ENCODE measurements at regions not wholly inside any gene's neighbourhood (a gene's known extent, or its start where the extent isn't known, plus 50 kb on each side); places are given as distances from the start of the nearest gene placed in this dataset.
A peak's percentile ranks its signal among the peaks of the same experiment; 100 is the strongest.
"Not testable (repeated sequence)": the region's sequence is repeated elsewhere in the genome, so short reads cannot be mapped to it uniquely, and the experiment has no call there.

DNA sequence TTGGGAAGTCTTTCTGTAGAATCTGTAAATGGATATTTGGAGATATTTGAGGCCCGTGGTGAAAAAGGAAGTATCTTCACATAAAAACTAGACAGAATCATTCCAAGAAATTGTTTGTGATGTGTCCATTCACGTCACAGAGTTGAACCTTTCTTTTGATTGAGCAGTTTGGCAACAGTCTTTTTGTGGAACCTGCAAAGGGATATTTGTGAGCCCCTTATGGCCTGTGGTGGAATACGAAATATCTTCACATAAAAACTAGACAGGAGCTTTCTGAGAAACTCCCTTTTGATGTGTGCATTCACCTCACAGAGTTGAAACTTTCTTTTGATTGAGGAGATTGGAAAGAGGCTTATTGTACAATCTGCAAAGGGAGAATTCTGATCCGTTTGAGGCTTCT, 2980.4 kb downstream of the TUBA3C start:
- DNase-seq (ENCODE audit: low spot score), result not testable (repeated sequence)

GRCh38 chr13:16160609-16161008, 3021.0 kb downstream of the TUBA3C start:
- DNase-seq (ENCODE audit: low spot score), result not testable (repeated sequence)

DNA sequence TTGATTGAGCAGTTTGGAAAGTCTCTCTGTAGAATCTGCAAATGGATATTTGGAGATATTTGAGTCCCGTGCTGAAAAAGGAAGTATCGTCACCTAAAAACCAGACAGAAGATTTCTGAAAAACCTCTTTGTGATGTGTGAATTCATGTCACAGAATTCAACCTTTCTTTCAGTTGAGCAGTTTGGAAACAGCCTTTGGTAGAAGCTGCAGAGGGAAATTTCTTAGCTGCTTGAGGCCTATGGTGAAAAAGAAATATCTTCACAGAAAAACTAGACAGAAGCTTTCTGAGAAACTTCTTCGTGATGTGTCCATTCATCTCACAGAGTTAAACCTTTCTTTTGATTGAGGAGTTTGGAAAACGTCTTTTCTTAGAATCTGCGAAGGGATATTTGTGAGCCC, 3022.7 kb downstream of the TUBA3C start:
- not testable (repeated sequence) for DNase-seq (ENCODE audit: low spot score)

GRCh38 chr13:16158016-16158415, 3023.6 kb downstream of the TUBA3C start:
- DNase-seq (ENCODE audit: low spot score), result not testable (repeated sequence)

GRCh38 chr13:16152849-16153248, 3028.8 kb downstream of the TUBA3C start:
- not testable (repeated sequence) for DNase-seq (ENCODE audit: low spot score)

- DNase-seq (ENCODE audit: low spot score), result not testable (repeated sequence)
Observed at GRCh38 chr13:16151296-16151695, 3030.3 kb downstream of the TUBA3C start.

- not testable (repeated sequence) for DNase-seq (ENCODE audit: low spot score)
Observed at GRCh38 chr13:16149415-16149814, 3032.2 kb downstream of the TUBA3C start.

DNA sequence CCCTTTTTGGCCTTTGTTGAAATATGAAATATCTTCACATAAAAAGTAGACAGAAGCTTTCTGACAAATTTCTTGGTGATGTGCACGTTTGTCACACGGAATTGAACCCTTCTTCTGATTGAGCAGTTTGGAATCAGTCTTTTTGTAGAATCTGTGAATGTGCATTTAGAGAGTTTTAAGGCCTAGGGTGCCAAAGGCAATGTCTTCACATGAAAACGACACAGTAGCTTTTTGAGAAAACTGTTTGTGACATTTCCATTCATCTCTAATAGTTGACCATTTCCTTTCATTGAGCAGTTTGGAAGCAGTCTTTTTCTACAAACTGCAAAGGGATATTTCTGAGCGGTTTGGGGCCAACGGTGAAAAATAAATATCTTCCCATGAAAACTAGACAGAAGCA, 3036.0 kb downstream of the TUBA3C start:
- DNase-seq (ENCODE audit: low spot score), result not testable (repeated sequence)

- DNase-seq (ENCODE audit: low spot score), result not testable (repeated sequence)
Observed at GRCh38 chr13:16141361-16141760, 3040.3 kb downstream of the TUBA3C start.

- DNase-seq (ENCODE audit: low spot score), result not testable (repeated sequence)
Observed at GRCh38 chr13:16136846-16137245, 3044.8 kb downstream of the TUBA3C start.

- DNase-seq (ENCODE audit: low spot score), result not testable (repeated sequence)
Observed at GRCh38 chr13:16128675-16129074, 3052.9 kb downstream of the TUBA3C start.

DNA sequence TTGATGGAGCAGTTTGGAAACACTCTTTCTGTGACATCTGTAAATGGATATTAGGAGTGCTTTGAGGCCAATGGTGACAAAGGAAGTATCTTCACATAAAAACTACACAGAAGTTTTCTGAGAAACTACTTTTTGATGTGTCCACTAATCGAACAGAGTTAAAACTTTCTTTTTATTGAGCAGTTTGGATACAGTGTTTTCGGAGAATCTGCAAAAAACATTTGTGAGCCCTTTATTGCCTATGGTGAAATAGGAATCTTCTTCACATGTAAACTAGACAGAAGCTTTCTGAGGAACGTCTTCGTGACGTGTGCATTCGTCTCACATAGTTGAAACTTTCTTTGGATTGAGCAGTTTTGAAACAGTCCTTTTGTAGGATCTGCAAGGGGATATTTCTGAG, 3068.2 kb downstream of the TUBA3C start:
- DNase-seq (ENCODE audit: low spot score), result peak; percentile 1

All from Ammon's horn (tissue), 1 donor.